Fibroblast of pulmonary artery (primary cell): ENCODE measurements at regions not wholly inside any gene's neighbourhood (a gene's known extent, or its start where the extent isn't known, plus 50 kb on each side); places are given as distances from the start of the nearest gene placed in this dataset.
A peak's percentile ranks its signal among the peaks of the same experiment; 100 is the strongest.

ENCODE experiments used
- DNase-seq: peaks from one replicate; pipeline ENCODE4 v3.0.0-alpha.2; 2010; ENCODE audit warnings: low read depth
- H3K4me3 ChIP-seq: replicated peaks from 2 replicates; pipeline ENCODE4 v1.5.1; 2011; ENCODE audit warnings: low read depth, mild to moderate bottlenecking, control low read depth, low read length, moderate library complexity
- CTCF ChIP-seq: IDR thresholded peaks from 2 replicates; pipeline ENCODE4 v1.5.1; 2011; ENCODE audit warnings: mild to moderate bottlenecking, control low read depth, low read length, inconsistent platforms; ENCODE audit errors: missing control alignments

GRCh38 chr3:124491875-124492274 is 238.4 kb upstream of the UMPS start:
- H3K4me3 ChIP-seq, result no peak overlapping the region
- TF ChIP-seq CTCF, result no peak
- no peak for DNase-seq

GRCh38 chr3:124492824-124493223 is 237.4 kb upstream of the UMPS start:
- no peak overlapping the region for H3K4me3 ChIP-seq
- peak; percentile 28 for TF ChIP-seq CTCF
- DNase-seq, result peak; percentile 21

GRCh38 chr3:124496061-124496460 is 234.2 kb upstream of the UMPS start:
- no peak for DNase-seq
- H3K4me3 ChIP-seq, result no peak overlapping the region
- TF ChIP-seq CTCF, result no peak

GRCh38 chr3:124497487-124497886 is 232.8 kb upstream of the UMPS start:
- H3K4me3 ChIP-seq, result no peak overlapping the region
- no peak for DNase-seq
- TF ChIP-seq CTCF, result no peak

GRCh38 chr3:124498891-124499290 is 231.4 kb upstream of the UMPS start:
- no peak overlapping the region for H3K4me3 ChIP-seq
- no peak for TF ChIP-seq CTCF
- DNase-seq, result no peak

- no peak overlapping the region for H3K4me3 ChIP-seq
- peak; percentile 51 for DNase-seq
- no peak for TF ChIP-seq CTCF
Observed at GRCh38 chr3:124504332-124505059, 225.8 kb upstream of the UMPS start.

- no peak for DNase-seq
- no peak for TF ChIP-seq CTCF
Observed at GRCh38 chr3:124509884-124510283, 220.4 kb upstream of the UMPS start.

More at GRCh38 chr3:124509884-124510283, 220.4 kb upstream of the UMPS start:
- H3K4me3 ChIP-seq, result no peak overlapping the region
